ENCODE measurements at regions not wholly inside any gene's neighbourhood (a gene's known extent, or its start where the extent isn't known, plus 50 kb on each side); places are given as distances from the start of the nearest gene placed in this dataset.

DNA sequence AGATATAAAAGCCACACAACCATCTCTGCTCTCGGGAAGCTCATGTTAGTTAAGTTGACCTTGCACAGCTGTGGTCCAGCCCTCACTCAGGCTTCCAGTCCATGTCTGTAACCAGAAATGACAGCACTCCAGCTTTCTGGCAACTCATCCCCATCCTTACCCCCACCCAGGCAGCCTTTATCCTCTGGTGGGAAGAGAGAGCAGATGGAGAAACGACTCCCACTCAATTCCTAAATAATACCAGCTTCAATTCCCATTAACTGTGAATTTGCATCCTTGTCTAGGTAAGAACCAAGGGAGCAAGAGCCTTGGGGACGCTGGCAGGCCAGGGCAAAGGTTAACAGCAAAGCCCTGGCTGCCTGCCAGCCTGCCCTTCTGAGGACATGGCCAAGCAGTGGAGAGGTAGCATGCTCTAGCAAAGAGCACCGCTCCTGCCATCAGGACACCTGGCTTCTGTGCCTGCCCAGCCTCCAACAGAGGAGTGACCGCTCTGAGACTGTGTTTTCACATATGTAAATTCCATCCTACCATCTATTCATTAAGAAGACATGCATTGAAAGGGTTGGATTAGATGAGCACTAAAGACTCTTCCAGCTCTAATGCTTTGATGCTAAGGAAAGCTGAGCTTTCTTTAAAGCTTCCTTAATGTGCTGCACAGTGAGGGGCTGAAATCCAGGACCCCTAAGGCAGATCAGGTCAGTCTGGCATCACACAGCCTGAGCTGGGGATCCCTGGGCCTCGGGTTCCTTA lies 236.1 kb downstream of the GRIN2B start:
- no peak for DNase-seq

DNA sequence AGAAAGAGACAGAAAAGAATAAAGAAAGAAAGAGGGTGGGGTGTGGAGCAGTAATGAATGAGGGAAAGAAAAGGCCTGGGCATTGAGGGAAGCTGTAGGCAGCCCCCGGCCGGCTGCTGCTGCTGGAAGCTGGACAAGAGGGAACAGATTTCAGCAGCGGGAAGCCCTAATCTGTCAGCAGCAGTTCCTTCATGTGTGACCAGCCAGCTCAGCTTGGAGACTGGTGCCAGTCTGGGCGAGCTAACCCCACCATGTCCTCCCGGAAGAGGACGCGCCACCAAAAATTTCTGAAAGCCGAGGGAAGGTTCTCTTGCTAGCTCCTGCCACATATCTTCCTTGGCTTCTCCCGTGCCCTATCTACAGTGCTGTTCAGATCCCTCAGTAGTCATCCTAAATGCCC lies 236.8 kb downstream of the GRIN2B start:
- DNase-seq = no peak

DNA sequence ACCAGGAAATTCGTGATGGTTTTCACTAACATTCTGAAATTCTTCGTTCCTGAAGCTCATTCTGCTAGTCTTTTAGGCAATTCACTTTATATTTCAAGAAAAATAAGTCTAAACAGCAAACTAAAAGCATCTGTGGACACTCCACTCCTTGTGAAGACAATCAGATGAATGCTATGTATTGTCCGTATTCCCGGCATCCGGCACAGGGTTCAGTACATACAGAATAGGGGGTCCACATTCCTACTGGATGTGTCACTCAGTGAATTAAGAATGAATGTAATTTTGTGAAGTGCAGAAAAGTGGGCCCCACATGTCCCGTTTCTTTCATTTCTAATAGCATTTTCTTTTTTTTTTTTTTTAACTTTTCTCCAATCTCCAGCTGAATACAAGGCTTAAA lies 241.3 kb downstream of the GRIN2B start:
- DNase-seq = no peak

DNA sequence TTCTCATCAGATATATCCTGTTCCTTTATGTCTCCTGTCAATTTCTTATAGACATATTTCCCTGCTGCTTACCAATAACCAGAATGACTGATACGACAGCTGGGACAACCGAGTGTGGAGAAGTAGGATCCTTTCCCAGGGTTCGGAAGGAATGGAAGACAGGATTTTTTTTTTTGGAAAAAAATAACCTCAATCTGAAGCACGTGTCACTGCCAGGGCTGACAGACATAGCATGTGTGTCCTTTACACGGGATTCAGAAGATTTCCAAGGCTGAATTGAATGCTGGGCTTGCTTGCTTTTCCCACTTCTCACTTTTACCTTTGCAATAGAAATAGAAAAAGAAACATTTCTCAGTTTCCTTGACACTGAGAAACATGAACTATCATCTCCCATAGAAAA lies 245.7 kb downstream of the GRIN2B start:
- DNase-seq = no peak

DNA sequence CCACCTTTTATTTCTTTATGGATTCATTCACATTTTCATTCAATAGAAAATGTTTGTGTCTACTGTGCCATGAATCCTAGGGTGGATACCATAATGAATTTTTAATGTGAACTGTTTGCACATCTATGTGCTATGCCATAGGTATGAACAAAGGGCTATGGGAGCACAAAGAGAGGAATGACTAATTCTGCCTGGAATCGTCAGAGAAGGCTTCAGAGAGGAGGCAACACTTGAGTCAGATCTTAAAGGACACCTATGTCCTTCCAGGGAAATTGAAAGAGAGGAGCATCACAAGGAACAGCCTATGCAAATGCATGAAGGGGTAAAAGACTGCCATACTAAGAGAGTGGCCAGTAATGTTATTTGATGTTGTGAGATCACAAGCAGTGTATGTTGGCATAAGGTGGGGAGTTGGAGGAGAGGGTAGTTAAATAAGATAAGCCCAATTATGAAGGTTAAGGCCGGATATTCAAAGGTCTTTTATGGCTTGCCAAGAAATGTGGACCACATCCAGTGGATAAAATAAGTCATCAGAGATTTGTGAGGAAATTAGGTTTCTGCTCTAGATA lies 246.7 kb downstream of the GRIN2B start:
- DNase-seq = no peak

DNA sequence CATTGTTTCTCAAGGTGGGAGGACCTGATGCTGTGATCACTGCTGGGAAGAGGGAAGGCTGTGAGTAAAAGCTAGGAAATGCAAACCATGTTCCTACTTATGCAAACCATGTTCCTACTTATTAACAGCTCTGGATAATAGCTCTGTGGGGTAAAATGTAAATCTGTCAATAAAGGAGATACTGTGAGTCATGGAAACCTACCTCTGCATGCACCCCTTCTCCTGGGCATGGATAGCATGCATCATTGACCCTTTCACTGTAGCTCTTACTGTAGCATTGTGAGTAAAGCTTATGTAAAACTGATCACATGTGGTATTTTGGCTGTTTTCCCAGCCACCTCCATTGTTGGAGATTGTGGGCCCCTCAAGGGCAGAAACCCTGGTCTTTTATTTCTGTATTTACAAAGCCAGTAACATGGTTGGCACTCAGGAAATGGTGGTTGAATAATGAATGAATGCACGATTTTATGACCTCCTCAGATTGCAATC lies 253.7 kb downstream of the GRIN2B start:
- no peak for DNase-seq

DNA sequence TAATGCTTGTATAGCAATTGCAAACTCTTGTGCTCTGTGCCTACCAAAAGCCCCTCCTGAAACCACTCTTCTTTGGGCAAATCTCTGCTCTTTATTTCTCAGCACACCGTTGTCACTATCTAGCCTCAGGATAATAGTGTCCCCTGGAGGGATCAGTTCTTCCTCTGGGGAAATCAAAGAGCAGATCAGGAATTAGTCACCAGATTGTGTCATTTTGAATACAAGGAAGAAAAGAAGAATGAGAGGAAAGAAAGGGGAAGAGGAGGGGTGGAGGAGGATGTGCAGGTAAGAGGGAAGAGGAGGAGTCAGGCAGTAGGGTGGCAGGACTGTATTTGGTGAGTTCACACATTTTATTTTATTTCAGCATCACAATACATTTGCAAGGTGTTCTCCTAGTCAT lies 256.4 kb downstream of the GRIN2B start:
- DNase-seq = no peak

DNA sequence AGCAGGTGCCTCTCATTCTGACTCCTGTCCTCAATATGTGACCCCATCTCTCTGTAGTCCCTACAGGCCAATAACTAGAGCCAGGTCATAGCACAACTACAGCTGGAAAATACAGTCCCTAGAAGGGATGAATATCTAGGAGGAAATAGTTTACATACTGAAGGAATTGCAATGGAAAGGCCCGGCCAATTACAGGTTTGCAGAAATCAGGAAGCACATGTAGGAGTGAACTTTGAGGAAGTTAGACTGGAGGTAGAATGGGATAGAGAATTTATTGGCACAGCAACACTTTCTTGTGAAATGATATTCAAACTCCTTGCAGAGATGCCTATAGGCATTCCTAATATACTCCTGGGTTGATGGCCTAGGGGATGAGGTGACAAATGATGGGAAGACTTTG lies 257.3 kb downstream of the GRIN2B start:
- DNase-seq = no peak

DNA sequence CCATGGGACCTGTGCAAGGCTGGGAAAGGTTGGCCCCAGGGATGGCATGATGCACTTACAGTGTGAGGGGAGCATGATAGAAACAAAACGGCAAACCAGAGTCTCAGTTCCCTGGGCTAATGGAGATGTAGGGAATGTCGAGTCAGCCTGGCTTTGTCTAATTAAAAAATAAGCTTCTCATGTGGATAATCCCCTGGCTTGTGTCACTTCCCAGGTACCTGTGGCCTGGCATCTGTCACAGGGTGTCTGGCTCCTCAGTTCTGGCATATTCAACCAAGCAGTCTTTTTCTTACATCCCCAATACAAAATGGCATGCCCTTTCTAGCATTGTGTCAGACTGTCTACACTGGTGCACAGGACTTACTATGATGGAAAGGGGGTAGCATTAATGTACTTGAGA lies 261.4 kb downstream of the GRIN2B start:
- no peak for DNase-seq

DNA sequence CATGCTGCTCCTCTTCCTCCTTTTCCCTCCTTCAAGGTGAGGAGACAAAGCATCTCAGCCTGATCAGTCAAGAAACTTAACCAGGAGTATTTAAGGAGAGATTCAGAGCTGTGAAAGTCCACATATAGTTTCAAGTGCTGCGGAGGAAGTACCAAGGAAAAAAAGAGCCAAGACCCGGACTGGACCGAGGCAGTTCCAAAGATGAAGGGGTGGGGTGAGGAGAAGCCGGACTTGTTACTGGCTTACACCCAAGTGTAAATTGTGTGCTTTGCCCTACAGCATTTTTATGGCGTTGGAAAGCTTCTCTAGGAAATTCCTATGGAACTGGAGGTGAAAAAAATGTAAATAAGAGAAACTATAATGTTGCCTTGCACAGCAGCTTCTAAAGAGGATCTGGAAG lies 263.1 kb downstream of the GRIN2B start:
- DNase-seq = no peak

DNA sequence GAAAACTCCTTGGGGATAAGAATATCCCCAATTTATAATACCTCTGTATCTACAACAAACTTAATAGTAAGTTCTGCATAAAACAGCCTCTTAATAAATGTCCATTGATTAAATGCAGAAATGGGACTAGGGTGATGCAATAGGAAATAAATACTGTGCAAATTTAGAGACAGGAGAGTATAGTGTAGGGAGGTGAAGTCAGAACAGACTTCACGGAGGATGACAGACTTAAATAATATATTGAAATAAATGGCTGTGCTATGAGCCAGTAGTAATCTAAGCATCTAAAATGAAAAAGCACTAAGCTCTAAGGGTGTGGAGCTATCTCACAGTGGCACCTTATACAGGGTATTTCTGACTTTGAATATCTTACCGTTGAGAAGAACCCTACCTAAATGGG lies 265.3 kb downstream of the GRIN2B start:
- DNase-seq = no peak

DNA sequence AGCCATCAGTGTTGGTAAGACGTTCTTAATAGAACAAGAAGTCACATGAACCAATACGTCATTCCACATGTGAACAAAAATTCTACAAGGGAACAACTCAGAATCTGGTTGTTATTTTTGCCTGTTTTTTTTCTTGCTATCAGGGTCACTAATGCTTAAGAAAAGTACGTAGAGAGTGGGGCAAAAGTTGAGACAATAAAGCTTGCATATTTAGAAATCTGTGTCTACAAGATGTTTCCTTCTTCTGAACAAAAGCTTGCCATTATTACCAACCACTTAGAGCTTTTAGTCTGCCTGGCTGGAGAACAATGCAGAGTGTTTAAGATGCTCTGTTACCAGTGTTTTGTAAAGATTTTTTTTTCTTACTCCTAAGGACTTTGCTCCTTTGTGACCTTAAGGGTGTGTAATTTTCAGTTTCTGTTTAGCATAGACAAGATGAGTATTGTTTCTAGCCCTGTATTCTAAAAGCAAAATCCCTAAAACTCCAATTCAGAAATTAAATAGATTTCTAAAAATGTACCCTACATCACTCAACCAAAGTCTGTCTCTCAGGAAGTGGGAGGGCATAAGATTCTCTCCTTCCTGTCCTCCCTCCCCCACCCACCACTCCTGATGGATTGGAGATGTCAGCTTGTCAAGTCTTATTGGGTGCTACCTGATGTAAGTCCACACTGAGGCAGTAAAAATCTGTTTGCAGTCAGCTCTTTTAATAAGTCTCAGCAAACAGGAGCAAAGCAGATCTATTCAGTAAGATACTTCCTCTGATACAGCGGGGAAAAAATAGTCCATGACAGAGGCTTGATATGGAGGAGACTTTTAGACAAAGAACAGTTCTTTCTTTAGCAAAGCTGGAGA lies 267.6 kb downstream of the GRIN2B start:
- no peak for DNase-seq

DNA sequence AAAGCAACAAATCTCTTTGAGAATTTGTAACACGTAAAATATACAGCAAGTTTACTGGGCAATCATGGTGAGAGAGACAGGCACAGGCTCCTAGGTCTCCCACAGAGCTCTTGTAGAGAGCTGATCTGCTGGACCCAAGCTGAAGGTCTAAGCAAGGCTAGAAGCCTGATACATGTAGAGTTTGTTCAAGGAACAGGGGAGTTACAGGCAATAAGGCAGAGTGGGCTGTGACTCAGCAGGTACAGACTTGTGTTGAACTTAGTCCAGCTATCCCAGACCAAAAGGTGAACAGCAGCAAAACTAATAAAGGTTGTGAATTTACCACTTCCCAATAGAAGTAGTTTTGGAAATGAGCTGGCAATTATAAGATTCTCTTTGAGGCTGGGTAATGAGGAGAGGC lies 273.6 kb downstream of the GRIN2B start:
- no peak for DNase-seq

DNA sequence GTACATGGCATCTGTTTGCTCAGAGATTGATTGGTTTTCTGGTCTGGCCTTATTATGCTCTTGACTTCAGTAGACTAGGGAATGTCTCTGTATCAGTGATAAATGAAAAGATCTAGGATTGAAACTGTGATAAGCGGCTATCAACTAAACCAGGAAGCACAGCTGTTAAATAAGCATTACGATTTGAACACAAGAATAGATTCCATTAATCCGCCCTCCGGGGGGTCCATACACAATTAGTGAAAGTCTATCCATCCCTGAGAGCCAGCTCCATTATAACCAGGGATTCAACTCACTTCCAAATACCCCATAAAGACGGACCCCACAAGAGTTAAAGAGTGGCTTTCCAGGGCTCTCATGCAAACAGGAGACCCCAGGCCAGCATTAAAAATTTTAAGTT lies 279.0 kb downstream of the GRIN2B start:
- DNase-seq = no peak

DNA sequence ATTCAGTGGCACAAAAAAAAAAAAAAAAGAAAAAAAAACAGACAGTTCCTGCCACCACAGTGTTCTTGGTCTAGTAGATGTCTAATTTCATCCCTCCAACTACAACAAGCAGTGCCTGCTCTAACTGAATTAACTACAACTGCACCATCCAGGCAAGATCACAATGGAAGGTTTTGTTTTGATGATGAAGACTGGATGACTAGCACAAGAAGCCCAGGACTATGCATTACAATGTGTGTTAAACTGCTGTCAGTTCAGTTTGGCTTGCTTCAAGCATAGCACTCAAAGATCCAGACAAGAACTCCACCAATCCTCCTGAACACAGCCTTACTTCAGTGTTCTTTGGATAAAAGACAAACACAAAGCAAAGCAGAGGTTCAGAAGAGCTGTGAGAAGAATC lies 279.9 kb downstream of the GRIN2B start:
- no peak for DNase-seq

DNA sequence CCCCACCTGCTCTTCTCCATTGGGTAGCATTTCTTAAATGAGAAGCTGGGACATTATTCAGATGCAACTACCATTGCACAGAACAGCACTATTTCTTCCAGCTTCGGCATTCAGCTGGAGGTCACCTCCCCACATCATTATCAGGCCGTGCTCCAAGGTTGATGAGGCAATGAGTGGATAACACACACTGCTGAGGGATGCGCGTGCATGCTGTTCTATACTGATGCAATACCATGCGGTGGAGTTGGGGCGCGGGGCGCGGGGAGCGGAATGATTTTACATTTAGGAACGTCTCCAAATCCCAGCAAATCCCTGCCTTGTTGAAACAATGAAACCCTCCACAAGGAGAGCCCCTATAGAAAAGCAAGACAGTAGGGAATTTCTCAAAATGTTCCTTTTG lies 283.4 kb downstream of the GRIN2B start:
- DNase-seq = no peak

DNA sequence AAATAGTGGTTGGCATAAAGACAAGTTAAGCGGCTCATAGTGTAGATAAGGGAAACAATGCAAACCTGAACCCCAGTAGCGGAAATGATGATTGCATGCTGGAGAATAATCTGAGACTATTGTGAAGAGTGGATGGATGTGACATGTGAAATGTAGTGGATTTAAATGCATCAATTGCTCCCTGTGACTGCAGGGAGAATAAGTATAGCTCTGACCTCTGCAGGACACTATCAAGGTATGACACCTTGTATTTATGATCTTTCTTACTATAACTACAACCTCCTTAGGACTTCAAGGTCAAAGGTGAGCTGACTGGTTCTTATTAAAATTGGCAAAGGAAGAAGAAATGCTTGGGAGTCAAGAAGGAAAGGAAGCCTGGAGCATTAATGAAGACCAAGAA lies 285.6 kb downstream of the GRIN2B start:
- no peak for DNase-seq

DNA sequence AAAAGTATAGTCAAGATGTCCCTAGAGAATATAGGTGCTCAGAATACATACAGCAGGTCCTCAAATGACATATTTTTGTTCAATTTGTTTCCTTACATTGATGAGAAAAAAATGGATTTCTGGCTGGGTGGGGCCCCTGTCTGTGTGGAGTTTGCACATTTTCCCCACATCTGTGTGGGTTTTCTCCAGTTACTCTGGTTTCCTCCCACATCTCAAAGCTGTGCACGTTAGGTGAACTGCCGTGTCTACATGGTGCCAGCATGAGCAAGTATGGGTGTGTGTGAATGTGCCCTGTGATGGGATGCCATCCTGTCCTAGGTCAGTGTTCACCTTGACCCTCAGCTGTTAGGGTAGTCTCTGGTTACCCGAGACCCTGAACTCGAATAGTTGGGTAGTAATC lies 289.1 kb downstream of the GRIN2B start:
- no peak for DNase-seq

DNA sequence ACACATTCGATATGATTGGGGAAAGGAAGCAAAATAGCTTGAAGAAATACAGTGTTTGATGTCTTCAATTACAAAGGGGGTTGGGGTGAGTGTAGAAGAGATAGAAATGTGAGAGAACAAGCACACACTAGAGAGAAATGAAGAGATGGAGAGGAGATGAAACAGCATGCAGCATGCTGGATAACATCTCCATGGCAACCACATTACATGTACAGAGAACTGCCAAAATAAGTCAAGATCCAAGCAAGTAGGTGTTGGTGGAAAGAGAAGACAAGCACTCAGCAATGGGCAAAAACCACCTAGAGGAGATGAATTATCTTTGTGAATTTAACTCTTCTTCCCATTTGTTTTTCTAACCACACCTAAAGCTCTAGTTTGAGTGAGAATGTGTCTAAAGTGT lies 289.8 kb downstream of the GRIN2B start:
- no peak for DNase-seq

DNA sequence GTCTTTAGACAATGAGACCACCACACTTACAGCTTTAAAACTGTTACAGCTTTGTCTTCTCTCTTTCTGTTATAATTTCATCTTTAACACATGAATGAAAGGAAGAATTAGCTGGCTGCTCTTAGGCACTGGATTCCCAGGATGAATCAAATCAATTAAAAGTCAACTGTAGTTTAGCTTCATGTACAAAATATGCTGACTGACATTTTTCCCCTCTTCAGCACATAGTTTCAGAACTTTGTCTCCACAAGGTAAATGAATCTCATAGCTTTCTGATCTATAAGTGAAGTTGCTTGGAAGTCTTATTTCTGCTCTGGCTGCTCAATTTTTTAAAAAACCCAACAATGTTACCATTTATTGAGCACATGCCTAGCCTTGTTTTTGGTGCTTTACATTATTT lies 293.8 kb downstream of the GRIN2B start:
- DNase-seq = no peak

DNA sequence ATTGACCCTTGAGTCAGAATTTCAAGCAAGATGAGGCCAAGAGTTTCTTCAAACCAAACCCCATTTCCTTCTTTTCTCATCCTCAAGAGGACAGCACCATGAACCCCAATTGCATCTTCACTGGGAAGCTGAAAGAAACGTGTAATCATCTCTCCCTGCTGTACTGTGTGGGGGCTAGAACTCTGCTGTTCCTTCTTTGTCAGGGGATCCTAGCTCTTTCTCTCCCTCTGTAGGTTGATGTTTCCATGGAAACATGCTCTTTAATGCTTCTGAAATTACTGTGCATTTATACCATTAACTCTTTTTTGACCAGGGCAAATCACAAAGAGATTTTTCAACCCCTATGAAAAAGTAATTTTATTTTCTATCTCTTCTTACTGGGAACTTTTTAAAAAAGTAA lies 295.1 kb downstream of the GRIN2B start:
- DNase-seq = no peak

DNA sequence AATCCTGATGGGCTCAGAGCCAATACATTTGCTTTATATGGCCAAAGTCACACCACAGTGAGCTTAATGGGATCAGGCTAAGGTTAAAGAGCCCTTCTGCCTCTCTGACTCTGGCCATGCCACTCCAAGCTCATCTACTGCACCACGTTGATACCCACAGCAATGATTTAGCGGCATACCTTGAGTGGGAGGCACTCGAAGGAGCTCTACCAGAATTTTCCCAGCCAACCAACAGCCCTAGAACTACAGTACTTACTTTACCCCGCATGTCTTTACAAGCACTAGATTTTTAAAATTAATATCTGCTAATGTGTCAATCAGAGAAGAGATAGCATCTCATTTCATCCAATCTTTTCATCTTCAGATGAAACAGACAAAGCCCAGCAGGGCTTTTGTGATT lies 300.5 kb downstream of the GRIN2B start:
- DNase-seq = no peak

DNA sequence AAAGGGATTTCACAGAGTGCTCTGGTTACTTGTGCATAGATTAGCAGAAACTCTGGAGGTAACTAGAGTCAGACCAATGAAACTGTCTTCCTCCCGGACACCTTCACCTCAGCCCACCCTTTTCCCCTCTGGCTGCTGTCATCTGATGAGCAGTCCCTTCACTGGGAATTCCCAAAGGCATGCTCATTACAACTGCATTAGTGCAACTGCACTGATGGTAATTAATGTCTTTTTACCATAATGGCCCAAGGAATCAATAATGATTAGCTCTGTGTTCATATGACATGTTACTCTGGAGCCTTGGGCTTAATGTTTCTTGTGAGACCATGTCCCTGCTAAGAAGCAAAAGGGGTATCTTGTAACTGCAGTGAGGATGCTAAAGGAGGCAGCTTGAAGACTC lies 304.5 kb downstream of the GRIN2B start:
- DNase-seq = no peak

DNA sequence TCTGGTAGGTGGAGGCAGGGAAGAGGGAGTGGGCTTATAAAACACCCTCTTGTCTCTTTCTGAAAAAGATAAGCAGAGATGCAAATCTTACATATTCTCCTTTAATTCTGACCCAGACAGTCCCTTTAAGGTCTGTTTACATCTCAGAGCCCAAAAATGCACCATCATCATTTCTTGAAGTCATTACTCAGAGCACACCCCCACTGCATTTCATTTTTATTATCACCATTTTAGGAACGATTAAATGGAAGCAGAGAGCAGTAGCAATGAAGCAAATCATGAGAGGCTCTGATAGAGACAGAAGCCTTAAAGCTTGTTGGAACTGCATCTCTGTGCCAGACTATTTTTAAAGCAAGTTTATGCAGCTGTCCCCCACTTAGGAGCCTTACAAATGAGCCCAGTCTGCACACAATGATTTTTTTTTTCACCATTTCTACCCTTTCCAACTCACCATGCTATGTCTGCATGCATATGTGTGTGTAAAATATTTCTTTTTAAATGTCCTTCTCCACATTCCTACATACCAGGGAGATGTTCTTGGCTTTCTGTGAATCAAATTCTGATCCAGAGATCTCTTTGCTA lies 311.0 kb downstream of the GRIN2B start:
- no peak for DNase-seq

Measured in NCI-H510A treated with DMSO at 0.1 percent for 48 hours (cell line).